A549 (cell line): ENCODE measurements at regions not wholly inside any gene's neighbourhood (a gene's known extent, or its start where the extent isn't known, plus 50 kb on each side); places are given as distances from the start of the nearest gene placed in this dataset.
"Not testable (repeated sequence)": the region's sequence is repeated elsewhere in the genome, so short reads cannot be mapped to it uniquely, and the experiment has no call there.

Experiments used
- ATAC-seq, 2 experiments: fragments of 200-7000 bp in 1 of 2; fragments of >200 bp in 1 of 2; cut with Nextera tagmentation in 1 of 2; cut with Tn5 transposase in 1 of 2; 3 replicates each; pipeline versions ENCODE4 v1.8.0 to v1.9.1; 2018 to 2020; ENCODE audit warnings: mild to moderate bottlenecking in 1 of 2, moderate library complexity in 1 of 2
- CTCF ChIA-PET: fragments of 300-600 bp; sonication (Branson Sonifier 250); formaldehyde crosslinking; extraction: SDS; loops from one replicate; lab custom pipeline; 2021; ENCODE audit warnings: antibody characterized with exemption, inconsistent platforms; lab: Yijun Ruan, JAX
- POLR2A ChIA-PET: fragments of 350-600 bp; formaldehyde crosslinking; extraction: SDS; loops from one replicate; lab custom pipeline; 2021; ENCODE audit warnings: antibody characterized with exemption, inconsistent platforms; lab: Yijun Ruan, JAX
- DNase-seq, 2 experiments: peaks; one replicate each; pipeline versions ENCODE4 v3.0.0 to v3.0.0-alpha.2; 2011 to 2016; ENCODE audit warnings: low read depth in 1 of 2, low spot score in 1 of 2
- FAIRE-seq: peaks from 2 replicates; lab custom pipeline; 2011; peaks lifted over from hg19 to GRCh38; lab: Jason Lieb, UNC
- H3K27ac ChIP-seq, 2 experiments: fragments of >200 bp; sonication (Bioruptor Twin); formaldehyde crosslinking; 3 replicates each; pipeline ENCODE4 v1.5.1; 2016 to 2017
- H3K4me1 ChIP-seq: fragments of >200 bp; sonication (Bioruptor Twin); formaldehyde crosslinking; 3 replicates; pipeline ENCODE4 v1.6.1; 2016
- H3K4me2 ChIP-seq: fragments of >200 bp; sonication (Bioruptor Twin); formaldehyde crosslinking; 3 replicates; pipeline ENCODE4 v1.6.1; 2016
- H3K4me3 ChIP-seq: fragments of >200 bp; sonication (Bioruptor Twin); formaldehyde crosslinking; 3 replicates; pipeline ENCODE4 v1.5.1; 2016
- H3K9me3 ChIP-seq: fragments of >200 bp; sonication (Bioruptor Twin); formaldehyde crosslinking; 3 replicates; pipeline ENCODE4 v1.6.1; 2016
- BCL3 ChIP-seq: fragments of >200 bp; sonication (Bioruptor Twin); formaldehyde crosslinking; IDR thresholded peaks from 3 replicates; pipeline ENCODE4 v1.6.1; 2016
- BHLHE40 ChIP-seq: IDR thresholded peaks from 2 replicates; pipeline ENCODE4 v1.6.1; 2012; ENCODE audit warnings: low read depth, low read length, inconsistent platforms
- CBX8 ChIP-seq: fragments of 200-600 bp; sonication (generic); IDR thresholded peaks from 2 replicates; pipeline ENCODE4 v1.6.1; 2016
- CHD2 ChIP-seq: fragments of 150-350 bp; IDR thresholded peaks from 2 replicates; pipeline ENCODE4 v1.6.1; 2014; ENCODE audit warnings: low read length; ENCODE audit not compliant: partially characterized antibody
- CHD4 ChIP-seq: fragments of 200-600 bp; sonication (generic); IDR thresholded peaks from 2 replicates; pipeline ENCODE4 v1.6.1; 2016; ENCODE audit warnings: antibody characterized with exemption, mild to moderate bottlenecking, borderline replicate concordance
- EP300 ChIP-seq, 2 experiments: fragments of >200 bp; sonication (Bioruptor Twin); formaldehyde crosslinking; IDR thresholded peaks; 2 replicates in 1 of 2; 3 replicates in 1 of 2; pipeline ENCODE4 v1.6.1; 2016 to 2017
- ESRRA ChIP-seq: fragments of 150-350 bp; IDR thresholded peaks from 2 replicates; pipeline ENCODE4 v1.6.1; 2014; ENCODE audit warnings: mild to moderate bottlenecking, low read length, borderline replicate concordance
- FOSB ChIP-seq: fragments of 250-450 bp; sonication (Bioruptor Pico); IDR thresholded peaks from 2 replicates; pipeline ENCODE4 v1.5.0; 2020; ENCODE audit warnings: mild to moderate bottlenecking, moderate library complexity
- FOSL2 ChIP-seq, 2 experiments: fragments of 450-650 bp in 1 of 2; fragments of >200 bp in 1 of 2; sonication (Bioruptor Twin) in 1 of 2; formaldehyde crosslinking; IDR thresholded peaks; 2 replicates each; pipeline versions ENCODE4 v1.5.0 to v1.6.1; 2016 to 2020; ENCODE audit warnings: mild to moderate bottlenecking in 1 of 2, moderate library complexity in 1 of 2
- HDAC2 ChIP-seq: fragments of 200-600 bp; sonication (generic); IDR thresholded peaks from 2 replicates; pipeline ENCODE4 v1.6.1; 2016
- HOXB13 ChIP-seq: fragments of 250-450 bp; sonication (Bioruptor Pico); IDR thresholded peaks from 2 replicates; pipeline ENCODE4 v1.5.0; 2020; ENCODE audit warnings: low read depth, mild to moderate bottlenecking, moderate library complexity
- HOXB5 ChIP-seq: fragments of 250-450 bp; sonication (Bioruptor Pico); IDR thresholded peaks from 2 replicates; pipeline ENCODE4 v1.5.0; 2020; ENCODE audit warnings: mild to moderate bottlenecking, moderate library complexity
- JUNB ChIP-seq: fragments of >200 bp; sonication (Bioruptor Twin); formaldehyde crosslinking; IDR thresholded peaks from 2 replicates; pipeline ENCODE4 v1.6.1; 2016
- KDM5A ChIP-seq: fragments of 200-600 bp; sonication (generic); IDR thresholded peaks from 2 replicates; pipeline ENCODE4 v1.6.1; 2016; ENCODE audit warnings: antibody characterized with exemption, mild to moderate bottlenecking
- MAZ ChIP-seq: fragments of 150-350 bp; IDR thresholded peaks from 2 replicates; pipeline ENCODE4 v1.6.1; 2014; ENCODE audit warnings: antibody characterized with exemption, low read depth, low read length, borderline replicate concordance
- MYC ChIP-seq: IDR thresholded peaks from 2 replicates; pipeline ENCODE4 v1.6.1; 2012; ENCODE audit warnings: mild to moderate bottlenecking, inconsistent platforms, low read length, improper control_type of control experiment, borderline replicate concordance
- NFE2L2 ChIP-seq: fragments of 150-350 bp; conservative IDR thresholded peaks from 2 replicates; pipeline ENCODE4 v1.6.1; 2014; ENCODE audit warnings: low read length
- NPAS2 ChIP-seq: fragments of 250-450 bp; sonication (Bioruptor Pico); IDR thresholded peaks from 2 replicates; pipeline ENCODE4 v1.8.0; 2022; ENCODE audit warnings: mild to moderate bottlenecking, moderate library complexity, borderline replicate concordance
- NR3C1 ChIP-seq: fragments of >200 bp; sonication (Bioruptor Twin); formaldehyde crosslinking; IDR thresholded peaks from 3 replicates; pipeline ENCODE4 v1.6.1; 2017
- PBX3 ChIP-seq: IDR thresholded peaks from 2 replicates; pipeline ENCODE4 v1.6.1; 2012
- PHF8 ChIP-seq: fragments of 200-600 bp; sonication (generic); IDR thresholded peaks from 2 replicates; pipeline ENCODE4 v1.6.1; 2016; ENCODE audit warnings: low read depth, mild to moderate bottlenecking, antibody characterized with exemption, moderate library complexity, borderline replicate concordance
- RAD21 ChIP-seq, 2 experiments: fragments of >200 bp in 1 of 2; sonication (Bioruptor Twin) in 1 of 2; formaldehyde crosslinking in 1 of 2; IDR thresholded peaks in 1 of 2; conservative IDR thresholded peaks in 1 of 2; 2 replicates in 1 of 2; 3 replicates in 1 of 2; pipeline ENCODE4 v1.6.1; 2012 to 2018; ENCODE audit warnings: inconsistent platforms in 1 of 2
- RARB ChIP-seq: fragments of 250-450 bp; sonication (Bioruptor Pico); IDR thresholded peaks from 2 replicates; pipeline ENCODE4 v1.8.0; 2021; ENCODE audit warnings: mild to moderate bottlenecking, moderate library complexity
- RCOR1 ChIP-seq: fragments of 150-350 bp; IDR thresholded peaks from 2 replicates; pipeline ENCODE4 v1.6.1; 2014; ENCODE audit warnings: antibody characterized with exemption, low read length, low read depth
- SMC3 ChIP-seq: fragments of >200 bp; sonication (Bioruptor Twin); formaldehyde crosslinking; IDR thresholded peaks from 3 replicates; pipeline ENCODE4 v1.6.1; 2018; ENCODE audit warnings: inconsistent platforms
- TFCP2L1 ChIP-seq: fragments of 250-450 bp; sonication (Bioruptor Pico); IDR thresholded peaks from 2 replicates; pipeline ENCODE4 v1.5.0; 2021; ENCODE audit warnings: mild to moderate bottlenecking
- TP53 ChIP-seq: fragments of 250-450 bp; sonication (Bioruptor Pico); IDR thresholded peaks from 2 replicates; pipeline ENCODE4 v1.5.0; 2021; ENCODE audit warnings: mild to moderate bottlenecking, moderate library complexity
- ZC3H11A ChIP-seq: fragments of 450-650 bp; IDR thresholded peaks from 2 replicates; pipeline ENCODE4 v1.6.1; 2014; ENCODE audit warnings: antibody characterized with exemption, mild to moderate bottlenecking
- WGBS: methylation state at CpG from one replicate; pipeline ENCODE4 v1.1.6; 2017; ENCODE audit errors: missing lambda C conversion rate; 5-methylcytosine and 5-hydroxymethylcytosine counted together

GRCh38 chr14:28245216-28245615, 521.4 kb upstream of the FOXG1 start:
- H3K4me2 ChIP-seq = no peak overlapping the region
- no peak overlapping the region for H3K27ac ChIP-seq
- no peak overlapping the region for H3K4me3 ChIP-seq
- H3K4me1 ChIP-seq = no peaks in the 10 kb centered on the region
- ChIA-PET CTCF (no interaction called here), POLR2A (no interaction called here)
- WGBS = 12% methylated on average over 1 of the region's 1 CpG
- DNase-seq (no peak), FAIRE-seq (no peak), ATAC-seq (no peak)
- no peak for TF ChIP-seq FOSL2 (IDR thresholded peaks at IDR 0.05)
- no peak for TF ChIP-seq FOSL2 (CRISPR knock-in tag; IDR thresholded peaks at IDR 0.05)
- TF ChIP-seq BHLHE40 = no peak
- TF ChIP-seq CHD2 = no peak
- TF ChIP-seq MYC = no peak
- TF ChIP-seq NR3C1 = no peak
- no peaks in the 10 kb centered on the region for H3K9me3 ChIP-seq

GRCh38 chr14:28247491-28247890, 519.1 kb upstream of the FOXG1 start:
- H3K4me3 ChIP-seq = no peak overlapping the region
- no peaks in the 10 kb centered on the region for H3K9me3 ChIP-seq
- DNase-seq (no peak), ATAC-seq (no peak), FAIRE-seq (no peak)
- no peak overlapping the region for H3K4me2 ChIP-seq
- 31% methylated on average over 1 of the region's 1 CpG for WGBS
- no peak overlapping the region for H3K27ac ChIP-seq
- no peak for TF ChIP-seq TFCP2L1 (CRISPR knock-in tag)
- no peak for TF ChIP-seq FOSB (CRISPR knock-in tag)
- TF ChIP-seq MAZ = no peak
- no peak for TF ChIP-seq EP300 (IDR thresholded peaks at IDR 0.05)
- no peak for TF ChIP-seq CHD4
- POLR2A ChIA-PET = no interaction called here
- no peaks in the 10 kb centered on the region for H3K4me1 ChIP-seq
- CTCF ChIA-PET = no interaction called here

- POLR2A ChIA-PET, DNase-seq, H3K4me2 ChIP-seq, H3K4me3 ChIP-seq, FAIRE-seq, H3K4me1 ChIP-seq, H3K9me3 ChIP-seq, ATAC-seq, H3K27ac ChIP-seq: not testable (repeated sequence)
- WGBS = 60% methylated on average over 3 of the region's 3 CpGs
- CTCF ChIA-PET = interaction anchor here (1.9 kb wide), 1 partner anchor 10 kb away, joined by 3 read pairs; no protein-coding TSS in a partner anchor
These were observed 514.5 kb upstream of the FOXG1 start for GRCh38 chr14:28252124-28252523.

- FAIRE-seq (no peak), ATAC-seq (no peak), DNase-seq (no peak)
- Histone ChIP-seq H3K4me1 (no peaks in the 10 kb centered on the region), H3K4me3 (no peak overlapping the region), H3K9me3 (no peaks in the 10 kb centered on the region), H3K27ac (no peak overlapping the region), H3K4me2 (no peak overlapping the region)
- WGBS = 30% methylated on average over 1 of the region's 1 CpG
- no peak for TF ChIP-seq NPAS2 (CRISPR knock-in tag)
- no peak for TF ChIP-seq CHD2
- no peak for TF ChIP-seq NFE2L2
- TF ChIP-seq JUNB = no peak
- TF ChIP-seq TFCP2L1 (CRISPR knock-in tag) = no peak
- TF ChIP-seq MAZ = no peak
- ChIA-PET CTCF (no interaction called here), POLR2A (no interaction called here)
These were observed 511.8 kb upstream of the FOXG1 start for GRCh38 chr14:28254768-28255167.

- FAIRE-seq (no peak), ATAC-seq (no peak), DNase-seq (no peak)
- TF ChIP-seq CBX8 = no peak
- no peak for TF ChIP-seq RCOR1
- TF ChIP-seq HDAC2 = no peak
- TF ChIP-seq HOXB5 (CRISPR knock-in tag) = no peak
- no peak for TF ChIP-seq SMC3
- no peak for TF ChIP-seq NR3C1
- no peak for TF ChIP-seq HOXB13 (CRISPR knock-in tag)
- TF ChIP-seq RAD21 (conservative IDR thresholded peaks at IDR 0.05 in 1 of 2, IDR thresholded peaks at IDR 0.05 in 1 of 2) = no peak
- no peak for TF ChIP-seq EP300 (IDR thresholded peaks at IDR 0.05)
- no peak for TF ChIP-seq BHLHE40
- TF ChIP-seq ESRRA = no peak
- TF ChIP-seq KDM5A = no peak
- no peak for TF ChIP-seq MAZ
- TF ChIP-seq FOSL2 (IDR thresholded peaks at IDR 0.05) = no peak
- TF ChIP-seq FOSL2 (CRISPR knock-in tag; IDR thresholded peaks at IDR 0.05) = no peak
- no peak for TF ChIP-seq PBX3
- no peak for TF ChIP-seq TP53
- TF ChIP-seq BCL3 = no peak
- TF ChIP-seq PHF8 = no peak
- TF ChIP-seq ZC3H11A = no peak
- no peak for TF ChIP-seq RARB (CRISPR knock-in tag)
- WGBS = 87% methylated on average over 29 of the region's 29 CpGs
- Histone ChIP-seq H3K4me3 (no peak overlapping the region), H3K4me1 (no peaks in the 10 kb centered on the region), H3K27ac (no peak overlapping the region), H3K4me2 (no peak overlapping the region), H3K9me3 (no peaks in the 10 kb centered on the region)
- POLR2A ChIA-PET = no interaction called here
- CTCF ChIA-PET = no interaction called here
These were observed 502.3 kb upstream of the FOXG1 start for GRCh38 chr14:28264306-28264705.
